Nephron progenitor cell (in vitro differentiated cells): ENCODE measurements at regions not wholly inside any gene's neighbourhood (a gene's known extent, or its start where the extent isn't known, plus 50 kb on each side); places are given as distances from the start of the nearest gene placed in this dataset.
"Not testable (repeated sequence)": the region's sequence is repeated elsewhere in the genome, so short reads cannot be mapped to it uniquely, and the experiment has no call there.

Source experiments
- DNase-seq: peaks from one replicate; pipeline ENCODE4 v3.0.0; 2021
- H3K27ac Mint-ChIP-seq: 2 replicates; pipeline ENCODE4 v1.8.0; 2021; ENCODE audit warnings: mild to moderate bottlenecking, moderate library complexity, mixed read lengths
- H3K27me3 Mint-ChIP-seq: 2 replicates; pipeline ENCODE4 v1.8.0; 2021; ENCODE audit warnings: mild to moderate bottlenecking, low read depth, mixed read lengths; ENCODE audit not compliant: poor library complexity
- H3K36me3 Mint-ChIP-seq: 2 replicates; pipeline ENCODE4 v1.8.0; 2021; ENCODE audit warnings: low read depth, mixed read lengths
- H3K4me1 Mint-ChIP-seq: 2 replicates; pipeline ENCODE4 v1.8.0; 2021; ENCODE audit warnings: mixed read lengths
- H3K4me3 Mint-ChIP-seq: 2 replicates; pipeline ENCODE4 v1.8.0; 2021; ENCODE audit warnings: mild to moderate bottlenecking, moderate library complexity, mixed read lengths
- H3K9me3 Mint-ChIP-seq: 2 replicates; pipeline ENCODE4 v1.8.0; 2021; ENCODE audit warnings: mild to moderate bottlenecking, moderate library complexity, mixed read lengths
- TF ChIP-seq, protein P1 (sequence below): fragments of 200-600 bp; sonication (generic); IDR thresholded peaks from 2 replicates; pipeline ENCODE4 v1.5.0; 2021; ENCODE audit warnings: antibody characterized with exemption

DNA sequence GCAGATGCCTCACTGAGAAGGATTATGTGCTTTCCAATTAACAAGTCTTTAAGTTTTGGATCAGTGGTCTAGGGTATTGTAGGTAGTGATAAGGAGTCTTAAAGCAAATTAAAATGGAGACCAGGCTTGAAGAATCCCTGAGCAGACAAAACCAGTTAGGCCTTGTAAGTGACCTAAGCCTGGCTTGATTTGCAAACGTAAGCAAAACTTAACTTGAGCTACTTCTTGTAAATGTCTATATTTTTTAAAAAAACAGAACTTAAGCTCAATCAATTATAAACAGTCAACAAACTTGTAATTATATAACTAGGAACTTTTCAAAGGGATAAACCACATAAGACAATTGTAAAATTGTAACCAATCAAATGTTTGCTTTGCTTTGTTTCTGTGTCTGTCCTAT is 72.7 kb upstream of the NALF2 start:
- Mint-ChIP-seq H3K36me3 (no peaks in the 10 kb centered on the region), H3K27me3 (peaks cover 13% of the 10 kb centered on the region), H3K9me3 (peaks cover 21% of the 10 kb centered on the region), H3K4me1 (peaks cover 21% of the 10 kb centered on the region), H3K4me3 (no peak overlapping the region), H3K27ac (no peak overlapping the region)
- DNase-seq, result no peak
- TF ChIP-seq, protein P1, sequence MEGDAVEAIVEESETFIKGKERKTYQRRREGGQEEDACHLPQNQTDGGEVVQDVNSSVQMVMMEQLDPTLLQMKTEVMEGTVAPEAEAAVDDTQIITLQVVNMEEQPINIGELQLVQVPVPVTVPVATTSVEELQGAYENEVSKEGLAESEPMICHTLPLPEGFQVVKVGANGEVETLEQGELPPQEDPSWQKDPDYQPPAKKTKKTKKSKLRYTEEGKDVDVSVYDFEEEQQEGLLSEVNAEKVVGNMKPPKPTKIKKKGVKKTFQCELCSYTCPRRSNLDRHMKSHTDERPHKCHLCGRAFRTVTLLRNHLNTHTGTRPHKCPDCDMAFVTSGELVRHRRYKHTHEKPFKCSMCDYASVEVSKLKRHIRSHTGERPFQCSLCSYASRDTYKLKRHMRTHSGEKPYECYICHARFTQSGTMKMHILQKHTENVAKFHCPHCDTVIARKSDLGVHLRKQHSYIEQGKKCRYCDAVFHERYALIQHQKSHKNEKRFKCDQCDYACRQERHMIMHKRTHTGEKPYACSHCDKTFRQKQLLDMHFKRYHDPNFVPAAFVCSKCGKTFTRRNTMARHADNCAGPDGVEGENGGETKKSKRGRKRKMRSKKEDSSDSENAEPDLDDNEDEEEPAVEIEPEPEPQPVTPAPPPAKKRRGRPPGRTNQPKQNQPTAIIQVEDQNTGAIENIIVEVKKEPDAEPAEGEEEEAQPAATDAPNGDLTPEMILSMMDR, result no peak

DNA sequence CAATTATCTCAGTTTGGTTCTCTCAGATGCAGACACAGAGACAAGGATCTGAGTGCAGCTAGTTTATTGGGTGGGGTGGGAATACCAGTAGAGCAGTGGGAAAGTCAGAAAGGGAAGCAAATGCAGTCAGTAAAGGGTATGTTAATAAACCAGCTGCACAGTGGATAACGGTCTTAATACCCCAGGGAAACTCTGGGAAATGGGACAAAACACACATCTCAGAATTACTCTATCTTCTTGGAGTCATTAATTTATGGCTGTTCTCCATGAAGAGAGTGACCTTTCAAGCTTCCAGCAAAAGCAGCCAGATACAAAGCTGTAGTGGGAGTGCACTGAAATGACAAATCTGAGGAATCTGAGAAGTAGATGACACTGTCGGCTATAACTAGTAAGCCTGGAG is 73.3 kb upstream of the NALF2 start:
- H3K4me1 Mint-ChIP-seq, result peaks cover 21% of the 10 kb centered on the region
- peaks cover 25% of the 10 kb centered on the region for H3K9me3 Mint-ChIP-seq
- TF ChIP-seq, protein P1, result no peak
- peaks cover 13% of the 10 kb centered on the region for H3K27me3 Mint-ChIP-seq
- DNase-seq, result no peak
- no peak overlapping the region for H3K4me3 Mint-ChIP-seq
- no peak overlapping the region for H3K27ac Mint-ChIP-seq
- H3K36me3 Mint-ChIP-seq, result no peaks in the 10 kb centered on the region

DNA sequence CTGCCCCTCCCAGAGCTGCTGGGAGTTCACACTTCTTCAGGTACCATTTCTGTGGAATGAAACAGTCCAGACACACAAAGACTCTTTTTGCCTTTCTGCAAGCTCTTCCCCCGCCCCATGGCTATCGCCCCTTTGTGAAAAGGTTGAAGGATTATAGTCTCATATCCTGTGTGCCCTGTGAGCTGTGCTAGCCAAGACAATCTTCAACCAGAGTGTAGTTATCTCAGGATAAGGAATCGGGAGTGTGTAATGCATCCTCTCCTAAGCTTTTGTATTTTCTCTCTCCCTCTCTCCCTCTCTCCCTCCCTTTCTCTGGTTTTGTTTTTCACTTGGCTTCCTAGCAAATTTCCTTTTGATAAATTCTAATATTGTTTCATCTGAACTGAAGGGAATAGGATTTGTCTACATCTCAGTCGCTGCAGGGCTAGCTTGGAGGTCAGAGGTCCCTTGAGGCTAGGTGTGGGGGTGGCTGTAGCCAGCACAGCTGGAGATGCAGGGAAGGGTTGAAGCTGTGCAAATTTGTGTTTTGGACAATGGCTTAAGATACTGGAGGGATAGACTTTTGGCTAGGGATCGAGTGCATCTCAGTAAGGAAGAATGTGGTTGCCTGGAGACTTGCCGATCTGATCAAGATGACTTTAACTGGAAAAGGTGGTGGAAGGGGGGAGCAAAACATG is 74.6 kb upstream of the NALF2 start:
- Mint-ChIP-seq H3K27me3 (peaks cover 13% of the 10 kb centered on the region), H3K27ac (no peak overlapping the region), H3K4me3 (no peak overlapping the region), H3K9me3 (peaks cover 19% of the 10 kb centered on the region), H3K4me1 (peaks cover 21% of the 10 kb centered on the region), H3K36me3 (no peaks in the 10 kb centered on the region)
- no peak for DNase-seq
- TF ChIP-seq, protein P1, result no peak

DNA sequence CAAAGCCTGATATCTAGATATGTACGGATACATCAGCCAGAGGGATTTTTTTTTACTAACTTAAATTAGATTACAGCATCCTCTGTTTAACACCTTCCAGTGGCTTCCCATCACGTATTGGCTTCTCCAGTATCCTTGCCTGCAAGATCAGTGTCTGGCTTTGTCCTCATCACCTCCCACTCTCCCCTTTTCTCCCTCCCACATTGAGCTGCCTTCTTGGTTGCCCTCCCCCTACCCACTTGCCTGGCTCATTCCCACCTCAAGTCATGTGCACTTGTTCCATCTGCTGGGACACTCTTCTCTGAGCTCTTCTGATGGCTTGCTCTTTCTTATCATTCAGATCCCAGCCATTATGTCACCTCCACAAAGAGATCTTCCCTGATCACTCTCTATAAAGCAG is 75.9 kb upstream of the NALF2 start:
- H3K4me1 Mint-ChIP-seq, result peaks cover 21% of the 10 kb centered on the region
- peaks cover 13% of the 10 kb centered on the region for H3K27me3 Mint-ChIP-seq
- DNase-seq, result no peak
- TF ChIP-seq, protein P1, result no peak
- H3K4me3 Mint-ChIP-seq, result no peak overlapping the region
- no peaks in the 10 kb centered on the region for H3K36me3 Mint-ChIP-seq
- H3K9me3 Mint-ChIP-seq, result peaks cover 24% of the 10 kb centered on the region
- no peak overlapping the region for H3K27ac Mint-ChIP-seq

DNA sequence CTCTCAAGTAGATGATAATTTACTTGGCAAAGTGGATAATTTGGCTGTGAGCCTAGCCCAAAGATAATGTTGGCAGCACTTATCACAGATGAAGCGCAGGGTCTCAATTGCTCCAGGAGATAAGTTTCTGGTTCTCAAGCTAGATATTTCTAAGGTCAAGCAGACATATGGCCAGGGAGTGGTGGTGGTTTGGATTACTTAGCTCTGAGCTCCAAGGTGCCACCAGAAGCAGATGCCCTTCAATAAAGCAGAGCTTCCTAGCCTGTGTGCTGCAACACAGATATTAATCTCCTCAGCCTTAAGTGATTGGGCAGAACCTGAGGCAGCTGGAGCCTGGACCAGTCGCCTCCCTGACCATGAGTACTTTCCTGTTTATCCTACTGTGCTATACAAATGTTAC is 79.2 kb upstream of the NALF2 start:
- Mint-ChIP-seq H3K36me3 (no peaks in the 10 kb centered on the region), H3K27me3 (peaks cover 7% of the 10 kb centered on the region), H3K4me3 (no peak overlapping the region), H3K4me1 (peaks cover 7% of the 10 kb centered on the region), H3K9me3 (peaks cover 36% of the 10 kb centered on the region), H3K27ac (no peak overlapping the region)
- DNase-seq, result no peak
- TF ChIP-seq, protein P1, result no peak

DNA sequence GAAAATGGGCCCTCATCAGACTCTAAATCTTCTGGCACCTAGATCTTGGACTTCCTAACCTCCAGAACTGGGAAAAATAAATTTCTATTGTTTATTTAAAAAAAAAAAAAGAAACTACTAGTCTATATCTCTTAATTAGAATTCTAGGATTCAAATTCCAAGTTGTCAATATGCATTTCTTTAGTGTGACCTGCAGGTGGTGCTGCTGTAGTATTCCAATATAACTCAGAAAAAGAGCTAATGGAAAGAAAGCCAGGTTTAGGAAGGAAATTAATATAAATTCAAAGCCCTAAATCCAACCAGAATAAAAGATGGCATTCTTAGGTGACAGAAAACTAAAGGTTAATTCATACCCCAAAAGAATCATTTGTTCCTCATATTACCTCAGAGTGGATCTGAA is 80.0 kb upstream of the NALF2 start:
- no peak overlapping the region for H3K27ac Mint-ChIP-seq
- DNase-seq, result no peak
- no peaks in the 10 kb centered on the region for H3K27me3 Mint-ChIP-seq
- no peaks in the 10 kb centered on the region for H3K36me3 Mint-ChIP-seq
- H3K4me3 Mint-ChIP-seq, result no peak overlapping the region
- H3K4me1 Mint-ChIP-seq, result no peaks in the 10 kb centered on the region
- TF ChIP-seq, protein P1, result peak; percentile 26
- peaks cover 44% of the 10 kb centered on the region for H3K9me3 Mint-ChIP-seq

DNA sequence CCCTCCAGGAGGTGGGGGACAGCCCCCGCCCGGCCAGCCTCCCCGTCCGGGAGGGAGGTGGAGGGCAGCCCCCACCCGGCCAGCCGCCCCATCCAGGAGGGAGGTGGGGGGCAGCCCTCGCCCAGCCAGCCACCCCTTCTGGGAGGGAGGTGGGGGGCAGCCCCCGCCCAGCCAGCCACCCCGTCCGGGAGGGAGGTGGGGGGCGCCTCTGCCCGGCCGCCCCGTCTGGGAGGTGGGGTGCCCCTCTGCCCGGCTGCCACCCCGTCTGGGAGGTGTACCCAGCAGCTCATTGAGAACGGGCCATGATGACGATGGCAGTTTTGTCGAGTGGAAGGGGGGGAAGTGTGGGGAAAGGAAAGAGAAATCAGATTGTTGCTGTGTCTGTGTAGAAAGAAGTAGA is 81.9 kb upstream of the NALF2 start:
- peaks cover 57% of the 10 kb centered on the region for H3K9me3 Mint-ChIP-seq
- H3K27ac Mint-ChIP-seq, H3K27me3 Mint-ChIP-seq, H3K4me1 Mint-ChIP-seq, H3K4me3 Mint-ChIP-seq, H3K36me3 Mint-ChIP-seq, DNase-seq: not testable (repeated sequence)
